ENCODE measurements at regions not wholly inside any gene's neighbourhood (a gene's known extent, or its start where the extent isn't known, plus 50 kb on each side); places are given as distances from the start of the nearest gene placed in this dataset.

- no peaks in the 10 kb centered on the region for H3K36me3 Mint-ChIP-seq
- peaks cover 3% of the 10 kb centered on the region for H3K4me1 Mint-ChIP-seq
- no peak overlapping the region for H3K27ac Mint-ChIP-seq
- H3K4me3 Mint-ChIP-seq: no peak overlapping the region
- peaks cover 5% of the 10 kb centered on the region for H3K9me3 Mint-ChIP-seq
- H3K27me3 Mint-ChIP-seq: no peaks in the 10 kb centered on the region
These were observed 51.5 kb upstream of the GPRIN3 start for GRCh38 chr4:89358935-89359638.

GRCh38 chr4:89357787-89358186, 50.2 kb upstream of the GPRIN3 start:
- Mint-ChIP-seq H3K27ac (no peak overlapping the region), H3K36me3 (no peaks in the 10 kb centered on the region), H3K9me3 (no peaks in the 10 kb centered on the region), H3K4me1 (peaks cover 3% of the 10 kb centered on the region), H3K4me3 (no peak overlapping the region), H3K27me3 (no peaks in the 10 kb centered on the region)

All from activated naive CD4-positive, alpha-beta T cell treated with anti-CD3 and anti-CD28 coated beads, Interleukin-2, amount 50 U/mL, for 24 hours (primary cell).